HCT116 (cell line): ENCODE measurements at regions not wholly inside any gene's neighbourhood (a gene's known extent, or its start where the extent isn't known, plus 50 kb on each side); places are given as distances from the start of the nearest gene placed in this dataset.

Experiments used
- ATAC-seq: fragments of 200-7000 bp; cut with Tn5 transposase; 2 replicates; pipeline ENCODE4 v1.9.1; 2020; ENCODE audit warnings: mild to moderate bottlenecking, moderate library complexity
- BruUV-seq: library from RNA; stranded (reverse); fragments of 400-500 nt; replicated peaks from 2 replicates; lab custom pipeline; 2021; lab: Mats Ljungman, UMichigan
- CTCF ChIA-PET: fragments of 300-600 bp; sonication (Branson Sonifier 250); formaldehyde crosslinking; loops from one replicate; lab custom pipeline; 2021; ENCODE audit warnings: antibody characterized with exemption; lab: Charles Lee
- POLR2A ChIA-PET: fragments of 300-600, 350-600 bp; sonication (Branson Sonifier 250); formaldehyde crosslinking; loops from one replicate; lab custom pipeline; 2021; ENCODE audit warnings: antibody characterized with exemption; lab: Charles Lee
- RAD21 ChIA-PET, 2 experiments: fragments of 300-600 bp; sonication (Branson Sonifier 250); formaldehyde crosslinking; loops; one replicate each; lab custom pipeline; 2023; ENCODE audit warnings: low total read pairs in 2 of 2; ENCODE audit not compliant: uncharacterized antibody in 2 of 2, unreplicated experiment in 2 of 2, low non-redundant PET in 1 of 2; lab: Charles Lee
- DNase-seq: peaks from one replicate; pipeline ENCODE4 v3.0.0-alpha.2; 2010; ENCODE audit warnings: low read depth, low spot score
- H2AFZ ChIP-seq: fragments of 200-600 bp; shearing (Covaris generic), sonication (generic); 2 replicates; pipeline ENCODE4 v1.6.1; 2017; ENCODE audit warnings: low read depth, mixed run types, mixed read lengths, antibody characterized with exemption, low read length; ENCODE audit not compliant: poor library complexity, severe bottlenecking
- H3K27ac ChIP-seq: 2 replicates; pipeline ENCODE4 v1.5.1; 2012; ENCODE audit warnings: low read depth, low read length
- H3K27me3 ChIP-seq: fragments of 200-600 bp; sonication (generic); 2 replicates; pipeline ENCODE4 v1.6.1; 2016; ENCODE audit warnings: mixed run types, low read length, mixed read lengths; ENCODE audit not compliant: insufficient read depth
- H3K36me3 ChIP-seq, 2 experiments: fragments of 200-500 bp in 1 of 2; fragments of 200-600 bp in 1 of 2; sonication (Bioruptor generic) in 1 of 2; sonication (generic) in 1 of 2; 2 replicates each; pipeline versions ENCODE4 v1.5.1 to v1.6.1; 2014 to 2016; ENCODE audit warnings: low read length in 2 of 2, inconsistent platforms in 1 of 2, mixed read lengths in 1 of 2, mixed run types in 1 of 2; ENCODE audit not compliant: insufficient read depth in 2 of 2, control insufficient read depth in 1 of 2
- H3K4me1 ChIP-seq, 2 experiments: fragments of 200-600 bp in 1 of 2; sonication (generic) in 1 of 2; 2 replicates each; pipeline versions ENCODE4 v1.5.1 to v1.6.1; 2012 to 2017; ENCODE audit warnings: low read length in 2 of 2, inconsistent platforms in 1 of 2, mild to moderate bottlenecking in 1 of 2, mixed read lengths in 1 of 2, mixed run types in 1 of 2, moderate library complexity in 1 of 2; ENCODE audit not compliant: insufficient read depth in 2 of 2, control insufficient read depth in 1 of 2
- H3K4me2 ChIP-seq: fragments of 200-600 bp; sonication (generic); 2 replicates; pipeline ENCODE4 v1.6.1; 2017; ENCODE audit warnings: mixed run types, low read length, mixed read lengths
- H3K4me3 ChIP-seq, 2 experiments: fragments of 200-600 bp in 1 of 2; sonication (generic) in 1 of 2; replicated peaks in 1 of 2; 2 replicates each; pipeline ENCODE4 v1.5.1; 2011 to 2016; ENCODE audit warnings: low read length in 2 of 2, control low read depth in 1 of 2, low read depth in 1 of 2, mild to moderate bottlenecking in 1 of 2, mixed read lengths in 1 of 2, mixed run types in 1 of 2
- H3K79me2 ChIP-seq: fragments of 200-600 bp; sonication (generic); 2 replicates; pipeline ENCODE4 v1.6.1; 2017; ENCODE audit warnings: mild to moderate bottlenecking, mixed run types, low read length, moderate library complexity, mixed read lengths; ENCODE audit not compliant: insufficient read depth
- H3K9ac ChIP-seq: fragments of 200-600 bp; sonication (generic); 2 replicates; pipeline ENCODE4 v1.6.1; 2016; ENCODE audit warnings: low read length, mixed read lengths
- H3K9me2 ChIP-seq: fragments of 200-600 bp; sonication (generic), shearing (Covaris generic); 2 replicates; pipeline ENCODE4 v1.6.1; 2017; ENCODE audit warnings: mixed run types, mild to moderate bottlenecking, moderate library complexity; ENCODE audit not compliant: insufficient read depth
- H3K9me3 ChIP-seq, 2 experiments: fragments of 200-500 bp in 1 of 2; fragments of 200-600 bp in 1 of 2; sonication (Bioruptor generic) in 1 of 2; sonication (generic) in 1 of 2; 2 replicates each; pipeline ENCODE4 v1.6.1; 2014 to 2017; ENCODE audit warnings: low read length in 2 of 2, mixed read lengths in 2 of 2, inconsistent platforms in 1 of 2, low read depth in 1 of 2, mild to moderate bottlenecking in 1 of 2, mixed run types in 1 of 2, moderate library complexity in 1 of 2; ENCODE audit not compliant: control insufficient read depth in 1 of 2, insufficient read depth in 1 of 2
- H4K20me1 ChIP-seq: fragments of 200-600 bp; sonication (generic), shearing (Covaris generic); 2 replicates; pipeline ENCODE4 v1.6.1; 2017; ENCODE audit warnings: mixed run types, mild to moderate bottlenecking, moderate library complexity; ENCODE audit not compliant: insufficient read depth
- CEBPB ChIP-seq: IDR thresholded peaks from 2 replicates; pipeline ENCODE4 v1.6.1; 2012; ENCODE audit warnings: low read depth
- EGR1 ChIP-seq: IDR thresholded peaks from 2 replicates; pipeline ENCODE4 v1.6.1; 2012; ENCODE audit warnings: low read depth
- EZH2 ChIP-seq: fragments of 200-600 bp; sonication (generic); IDR thresholded peaks from 2 replicates; pipeline ENCODE4 v1.6.1; 2017; ENCODE audit warnings: antibody characterized with exemption, mixed run types
- EZH2phosphoT487 ChIP-seq: fragments of 200-600 bp; IDR thresholded peaks from 2 replicates; pipeline ENCODE4 v1.6.1; 2018; ENCODE audit warnings: antibody characterized with exemption, borderline replicate concordance
- FOSL1 ChIP-seq: IDR thresholded peaks from 2 replicates; pipeline ENCODE4 v1.6.1; 2012; ENCODE audit warnings: low read depth
- MAX ChIP-seq: IDR thresholded peaks from 2 replicates; pipeline ENCODE4 v1.6.1; 2012
- RAD21 ChIP-seq: IDR thresholded peaks from 2 replicates; pipeline ENCODE4 v1.6.1; 2012; ENCODE audit warnings: low read depth, mild to moderate bottlenecking
- SRF ChIP-seq: IDR thresholded peaks from 2 replicates; pipeline ENCODE4 v1.6.1; 2012; ENCODE audit warnings: low read depth
- TCF7L2 ChIP-seq: IDR thresholded peaks from 2 replicates; pipeline ENCODE4 v1.7.0; 2011; ENCODE audit warnings: borderline replicate concordance, inconsistent platforms; ENCODE audit not compliant: insufficient read depth, insufficient read length; ENCODE audit errors: extremely low read depth
- YY1 ChIP-seq: IDR thresholded peaks from 2 replicates; pipeline ENCODE4 v1.6.1; 2011; ENCODE audit warnings: low read length, low read depth, moderate library complexity, mild to moderate bottlenecking; ENCODE audit not compliant: insufficient replicate concordance; ENCODE audit errors: extremely low read depth
- ZBTB33 ChIP-seq: IDR thresholded peaks from 2 replicates; pipeline ENCODE4 v1.6.1; 2011; ENCODE audit warnings: mild to moderate bottlenecking, low read length, moderate library complexity; ENCODE audit not compliant: insufficient replicate concordance; ENCODE audit errors: extremely low read depth
- ZNF274 ChIP-seq: fragments of 200-500 bp; sonication (Bioruptor generic); IDR thresholded peaks from 2 replicates; pipeline ENCODE4 v1.6.1; 2014; ENCODE audit warnings: mild to moderate bottlenecking, low read depth, low read length, inconsistent platforms
- intact Hi-C: fragments of 100-400 bp; cut with micrococcal nuclease; formaldehyde crosslinking; loops from 2 replicates; pipeline ENCODE4 v1.10.0; 2022
- TF ChIP-seq, protein P1 (sequence below), 3 experiments: fragments of 200-600 bp in 1 of 3; sonication (generic) in 1 of 3; IDR thresholded peaks in 2 of 3; conservative IDR thresholded peaks in 1 of 3; 2 replicates each; pipeline ENCODE4 v1.5.1; 2012 to 2017; ENCODE audit warnings: low read depth in 2 of 3, low read length in 2 of 3, antibody characterized with exemption in 1 of 3, borderline replicate concordance in 1 of 3, control low read depth in 1 of 3, mild to moderate bottlenecking in 1 of 3, mixed read lengths in 1 of 3, mixed run types in 1 of 3, moderate library complexity in 1 of 3; ENCODE audit not compliant: insufficient read depth in 1 of 3

GRCh38 chr17:33567223-33567622 is 274.1 kb upstream of the ASIC2 start:
- RAD21 ChIA-PET: no interaction called here
- Histone ChIP-seq H4K20me1 (no peaks in the 10 kb centered on the region), H3K4me3 (no peak overlapping the region), H3K27me3 (no peaks in the 10 kb centered on the region), H3K27ac (no peak overlapping the region), H3K9me2 (no peaks in the 10 kb centered on the region), H2AFZ (no peak overlapping the region), H3K4me1 (no peaks in the 10 kb centered on the region), H3K4me2 (no peak overlapping the region), H3K79me2 (no peaks in the 10 kb centered on the region), H3K9me3 (peaks cover 0 to 11% of the 10 kb centered on the region in 2 experiments; a peak in 1 of 4 replicates), H3K36me3 (no peaks in the 10 kb centered on the region), H3K9ac (no peak overlapping the region)
- ATAC-seq: no peak
- no peak for DNase-seq
- CTCF ChIA-PET: no interaction called here
- no peak for TF ChIP-seq YY1
- no peak for TF ChIP-seq FOSL1
- TF ChIP-seq ZBTB33: no peak
- TF ChIP-seq TCF7L2: no peak
- no TSS peak for BruUV-seq
- intact Hi-C loops: no loop called here
- POLR2A ChIA-PET: no interaction called here

DNA sequence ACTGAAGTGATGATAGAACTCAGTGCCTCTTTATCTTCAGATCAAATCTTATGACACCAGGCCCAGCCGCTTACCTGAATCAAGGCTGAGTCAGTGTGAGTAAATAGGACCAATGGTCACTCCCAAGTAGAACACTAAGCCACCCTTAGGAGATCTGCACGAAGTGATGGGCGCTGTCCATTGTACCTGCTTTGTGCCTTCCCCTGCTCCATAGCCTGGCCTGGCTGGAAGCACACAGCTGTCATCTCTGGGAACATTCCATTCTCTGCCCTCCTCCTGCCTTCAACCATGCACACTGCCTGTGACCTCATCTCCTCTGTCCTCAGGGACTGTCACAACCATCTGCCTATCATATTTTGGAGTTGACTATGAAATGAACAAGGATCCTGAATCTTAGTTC is 279.5 kb upstream of the ASIC2 start:
- BruUV-seq: no TSS peak
- Histone ChIP-seq H3K27ac (no peak overlapping the region), H3K4me1 (no peaks in the 10 kb centered on the region), H2AFZ (no peak overlapping the region), H3K4me3 (no peak overlapping the region), H3K27me3 (no peaks in the 10 kb centered on the region), H3K9me3 (peaks cover 0 to 15% of the 10 kb centered on the region in 2 experiments; a peak in 1 of 4 replicates), H3K9me2 (no peaks in the 10 kb centered on the region), H3K79me2 (no peaks in the 10 kb centered on the region), H4K20me1 (no peaks in the 10 kb centered on the region), H3K36me3 (no peaks in the 10 kb centered on the region), H3K9ac (no peak overlapping the region), H3K4me2 (no peak overlapping the region)
- POLR2A ChIA-PET: no interaction called here
- DNase-seq: no peak
- intact Hi-C loops: no loop called here
- RAD21 ChIA-PET: no interaction called here
- no peak for ATAC-seq
- CTCF ChIA-PET: no interaction called here
- TF ChIP-seq YY1 (no peak), EZH2phosphoT487 (no peak), SRF (no peak), EGR1 (no peak), EZH2 (no peak), TCF7L2 (no peak), ZNF274 (no peak), MAX (no peak), CEBPB (no peak), RAD21 (no peak), ZBTB33 (no peak)
- TF ChIP-seq, protein P1, sequence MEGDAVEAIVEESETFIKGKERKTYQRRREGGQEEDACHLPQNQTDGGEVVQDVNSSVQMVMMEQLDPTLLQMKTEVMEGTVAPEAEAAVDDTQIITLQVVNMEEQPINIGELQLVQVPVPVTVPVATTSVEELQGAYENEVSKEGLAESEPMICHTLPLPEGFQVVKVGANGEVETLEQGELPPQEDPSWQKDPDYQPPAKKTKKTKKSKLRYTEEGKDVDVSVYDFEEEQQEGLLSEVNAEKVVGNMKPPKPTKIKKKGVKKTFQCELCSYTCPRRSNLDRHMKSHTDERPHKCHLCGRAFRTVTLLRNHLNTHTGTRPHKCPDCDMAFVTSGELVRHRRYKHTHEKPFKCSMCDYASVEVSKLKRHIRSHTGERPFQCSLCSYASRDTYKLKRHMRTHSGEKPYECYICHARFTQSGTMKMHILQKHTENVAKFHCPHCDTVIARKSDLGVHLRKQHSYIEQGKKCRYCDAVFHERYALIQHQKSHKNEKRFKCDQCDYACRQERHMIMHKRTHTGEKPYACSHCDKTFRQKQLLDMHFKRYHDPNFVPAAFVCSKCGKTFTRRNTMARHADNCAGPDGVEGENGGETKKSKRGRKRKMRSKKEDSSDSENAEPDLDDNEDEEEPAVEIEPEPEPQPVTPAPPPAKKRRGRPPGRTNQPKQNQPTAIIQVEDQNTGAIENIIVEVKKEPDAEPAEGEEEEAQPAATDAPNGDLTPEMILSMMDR (IDR thresholded peaks at IDR 0.05 in 2 of 3, conservative IDR thresholded peaks at IDR 0.05 in 1 of 3; ENCODE audit: borderline replicate concordance in 1 of 3, insufficient read depth in 1 of 3, low read depth in 2 of 3, low read length in 2 of 3): no peak
